Fibroblast of lung (primary cell): ENCODE measurements at regions not wholly inside any gene's neighbourhood (a gene's known extent, or its start where the extent isn't known, plus 50 kb on each side); places are given as distances from the start of the nearest gene placed in this dataset.

Experiments used
- DNase-seq, 2 donors: peaks; one replicate each; pipeline versions ENCODE4 v3.0.0 to v3.0.0-alpha.2; 2010; ENCODE audit warnings: low read depth in 2 of 2
- H2AFZ ChIP-seq: 2 replicates; pipeline ENCODE4 v1.5.1; 2012; ENCODE audit warnings: low read length, control low read depth, inconsistent platforms
- H3K27ac ChIP-seq: 2 replicates; pipeline ENCODE4 v1.5.1; 2011; ENCODE audit warnings: low read length, control low read depth; ENCODE audit not compliant: insufficient read depth
- H3K27me3 ChIP-seq: 2 replicates; pipeline ENCODE4 v1.5.1; 2011; ENCODE audit warnings: mild to moderate bottlenecking, low read length; ENCODE audit not compliant: control insufficient read depth, insufficient read depth
- H3K36me3 ChIP-seq: 2 replicates; pipeline ENCODE4 v1.5.1; 2011; ENCODE audit warnings: low read length; ENCODE audit not compliant: control insufficient read depth, insufficient read depth
- H3K4me1 ChIP-seq: 2 replicates; pipeline ENCODE4 v1.5.1; 2011; ENCODE audit warnings: low read length; ENCODE audit not compliant: control insufficient read depth, insufficient read depth; ENCODE audit errors: extremely low read depth
- H3K4me2 ChIP-seq: 2 replicates; pipeline ENCODE4 v1.5.1; 2011; ENCODE audit warnings: low read length, control low read depth; ENCODE audit not compliant: insufficient read depth; ENCODE audit errors: extremely low read depth
- H3K4me3 ChIP-seq, 4 experiments: fragments of 200-600 bp in 1 of 4; sonication (generic) in 1 of 4; replicated peaks in 1 of 4; 2 replicates each; pipeline ENCODE4 v1.5.1; 2011 to 2016; ENCODE audit warnings: low read length in 4 of 4, low read depth in 3 of 4, mild to moderate bottlenecking in 3 of 4, control low read depth in 2 of 4, inconsistent platforms in 1 of 4, mixed read lengths in 1 of 4; ENCODE audit not compliant: insufficient read depth in 1 of 4; ENCODE audit errors: control extremely low read depth in 1 of 4
- H3K79me2 ChIP-seq: 2 replicates; pipeline ENCODE4 v1.5.1; 2012; ENCODE audit warnings: mild to moderate bottlenecking, low read length, inconsistent platforms; ENCODE audit not compliant: control insufficient read depth, insufficient read depth
- H3K9ac ChIP-seq: 2 replicates; pipeline ENCODE4 v1.5.1; 2011; ENCODE audit warnings: mild to moderate bottlenecking, low read length, control low read depth; ENCODE audit not compliant: insufficient read depth
- H3K9me3 ChIP-seq: 2 replicates; pipeline ENCODE4 v1.5.1; 2012; ENCODE audit warnings: low read depth, low read length; ENCODE audit not compliant: control insufficient read depth, insufficient read depth
- H4K20me1 ChIP-seq: 2 replicates; pipeline ENCODE4 v1.5.1; 2011; ENCODE audit warnings: low read length; ENCODE audit not compliant: control insufficient read depth, insufficient read depth; ENCODE audit errors: extremely low read depth
- EZH2 ChIP-seq: IDR thresholded peaks from 2 replicates; pipeline ENCODE4 v1.5.1; 2012; ENCODE audit warnings: low read length, control low read depth, mild to moderate bottlenecking; ENCODE audit errors: missing control alignments
- TF ChIP-seq, protein P1 (sequence below), 2 donors: IDR thresholded peaks in 1 of 2; conservative IDR thresholded peaks in 1 of 2; 1 replicate in 1 of 2; 2 replicates in 1 of 2; pipeline ENCODE4 v1.5.1; 2011 to 2012; ENCODE audit warnings: low read length in 2 of 2, control low read depth in 1 of 2, inconsistent platforms in 1 of 2, low read depth in 1 of 2, mild to moderate bottlenecking in 1 of 2

- H2AFZ ChIP-seq = no peak overlapping the region
- TF ChIP-seq, protein P1, sequence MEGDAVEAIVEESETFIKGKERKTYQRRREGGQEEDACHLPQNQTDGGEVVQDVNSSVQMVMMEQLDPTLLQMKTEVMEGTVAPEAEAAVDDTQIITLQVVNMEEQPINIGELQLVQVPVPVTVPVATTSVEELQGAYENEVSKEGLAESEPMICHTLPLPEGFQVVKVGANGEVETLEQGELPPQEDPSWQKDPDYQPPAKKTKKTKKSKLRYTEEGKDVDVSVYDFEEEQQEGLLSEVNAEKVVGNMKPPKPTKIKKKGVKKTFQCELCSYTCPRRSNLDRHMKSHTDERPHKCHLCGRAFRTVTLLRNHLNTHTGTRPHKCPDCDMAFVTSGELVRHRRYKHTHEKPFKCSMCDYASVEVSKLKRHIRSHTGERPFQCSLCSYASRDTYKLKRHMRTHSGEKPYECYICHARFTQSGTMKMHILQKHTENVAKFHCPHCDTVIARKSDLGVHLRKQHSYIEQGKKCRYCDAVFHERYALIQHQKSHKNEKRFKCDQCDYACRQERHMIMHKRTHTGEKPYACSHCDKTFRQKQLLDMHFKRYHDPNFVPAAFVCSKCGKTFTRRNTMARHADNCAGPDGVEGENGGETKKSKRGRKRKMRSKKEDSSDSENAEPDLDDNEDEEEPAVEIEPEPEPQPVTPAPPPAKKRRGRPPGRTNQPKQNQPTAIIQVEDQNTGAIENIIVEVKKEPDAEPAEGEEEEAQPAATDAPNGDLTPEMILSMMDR (conservative IDR thresholded peaks at IDR 0.05 in 1 of 2, IDR thresholded peaks at IDR 0.05 in 1 of 2; ENCODE audit: low read depth in 1 of 2, low read length in 2 of 2) = no peak
- TF ChIP-seq EZH2 = no peak
- H4K20me1 ChIP-seq = no peaks in the 10 kb centered on the region
- no peak overlapping the region for H3K4me3 ChIP-seq
- no peaks in the 10 kb centered on the region for H3K9me3 ChIP-seq
- no peaks in the 10 kb centered on the region for H3K36me3 ChIP-seq
- no peaks in the 10 kb centered on the region for H3K79me2 ChIP-seq
- H3K4me2 ChIP-seq = no peak overlapping the region
- peaks cover 58% of the 10 kb centered on the region for H3K27me3 ChIP-seq
- no peak overlapping the region for H3K9ac ChIP-seq
- H3K4me1 ChIP-seq = no peaks in the 10 kb centered on the region
- DNase-seq = no peak
- H3K27ac ChIP-seq = no peak overlapping the region
Observed at GRCh38 chr5:176735383-176736265, 74.7 kb upstream of the UNC5A start.

DNA sequence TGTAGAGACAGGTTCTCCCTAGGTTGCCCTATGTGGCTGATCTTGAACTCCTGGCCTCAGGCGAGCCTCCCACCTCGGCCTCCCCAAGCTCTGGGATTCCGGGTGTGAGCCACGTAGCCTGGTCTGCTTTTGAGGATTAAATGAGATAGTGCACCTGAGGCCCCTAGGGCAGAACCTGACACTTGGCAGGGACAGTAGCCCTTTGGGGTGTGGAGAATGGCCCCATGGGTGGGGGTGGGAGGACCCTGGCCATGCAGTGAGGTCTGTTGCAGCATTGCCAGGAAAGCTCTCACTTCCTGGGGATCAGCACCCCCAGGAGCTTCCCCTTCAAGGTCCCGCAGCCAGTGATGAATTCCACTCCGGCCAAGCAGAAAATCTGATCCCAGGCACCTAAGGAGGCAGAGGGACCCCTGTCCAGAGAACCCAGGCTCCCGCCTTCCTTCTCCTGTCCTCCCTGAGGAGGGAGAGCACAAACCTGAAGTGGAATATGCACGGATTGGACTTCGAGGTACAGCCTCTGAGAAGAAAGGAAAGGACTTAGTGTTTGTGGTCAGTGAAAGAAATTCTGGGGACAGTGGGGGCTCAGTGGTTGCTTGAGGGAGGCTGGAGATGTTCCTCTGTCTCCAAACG, 73.9 kb upstream of the UNC5A start:
- Histone ChIP-seq H4K20me1 (no peaks in the 10 kb centered on the region), H3K27me3 (peaks cover 59% of the 10 kb centered on the region), H3K4me1 (no peaks in the 10 kb centered on the region), H3K79me2 (no peaks in the 10 kb centered on the region), H3K36me3 (no peaks in the 10 kb centered on the region), H3K4me3 (no peak overlapping the region), H3K9me3 (no peaks in the 10 kb centered on the region), H3K27ac (no peak overlapping the region), H2AFZ (no peak overlapping the region), H3K4me2 (no peak overlapping the region), H3K9ac (no peak overlapping the region)
- DNase-seq = no peak
- TF ChIP-seq EZH2 = no peak
- TF ChIP-seq, protein P1 (conservative IDR thresholded peaks at IDR 0.05 in 1 of 2, IDR thresholded peaks at IDR 0.05 in 1 of 2; ENCODE audit: low read depth in 1 of 2, low read length in 2 of 2) = no peak

DNA sequence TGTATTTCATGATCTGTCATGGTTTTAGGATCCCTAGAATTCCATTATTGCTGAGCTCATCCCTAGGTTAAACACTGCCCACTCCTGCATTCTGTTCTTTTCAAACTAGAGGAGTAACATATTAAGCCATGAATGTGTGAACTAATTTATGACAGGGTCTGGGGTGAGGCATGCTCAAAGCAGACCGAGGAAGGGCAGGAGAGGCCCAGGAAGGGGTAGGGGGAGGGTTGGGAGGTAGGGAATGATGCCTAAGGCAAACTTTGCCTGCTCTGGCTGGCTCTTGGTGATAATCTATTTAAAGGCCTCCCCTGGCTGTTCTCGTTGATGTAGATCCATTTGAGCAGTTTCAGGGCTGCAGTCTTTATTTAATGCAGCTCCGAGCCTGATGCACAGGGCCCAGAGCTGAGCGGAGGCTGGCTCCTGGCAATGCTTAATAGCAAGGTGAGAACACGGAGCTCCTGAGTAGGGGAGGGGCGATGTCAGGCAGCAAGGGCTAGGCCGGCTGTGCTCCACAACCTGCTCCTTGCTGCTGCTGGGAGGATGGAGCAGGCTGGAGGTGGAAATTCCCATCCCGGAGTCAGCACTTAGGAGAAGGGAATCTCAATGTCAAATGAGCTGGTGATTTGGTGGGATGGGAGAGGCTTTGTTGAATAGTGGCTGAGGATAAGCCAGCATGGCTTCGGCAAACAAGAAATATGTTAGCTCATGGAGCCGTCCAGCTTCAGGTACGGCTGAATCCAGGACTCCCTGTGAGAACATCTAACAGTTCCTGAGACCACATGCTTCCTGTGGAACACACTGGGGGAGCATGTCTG, 73.2 kb upstream of the UNC5A start:
- H3K9ac ChIP-seq = no peak overlapping the region
- DNase-seq = no peak
- no peaks in the 10 kb centered on the region for H4K20me1 ChIP-seq
- H3K36me3 ChIP-seq = no peaks in the 10 kb centered on the region
- no peak overlapping the region for H3K4me2 ChIP-seq
- peaks cover 58% of the 10 kb centered on the region for H3K27me3 ChIP-seq
- no peaks in the 10 kb centered on the region for H3K9me3 ChIP-seq
- H3K4me1 ChIP-seq = no peaks in the 10 kb centered on the region
- no peak overlapping the region for H3K27ac ChIP-seq
- H3K4me3 ChIP-seq = no peak overlapping the region
- TF ChIP-seq, protein P1 (conservative IDR thresholded peaks at IDR 0.05 in 1 of 2, IDR thresholded peaks at IDR 0.05 in 1 of 2; ENCODE audit: low read depth in 1 of 2, low read length in 2 of 2) = no peak
- TF ChIP-seq EZH2 = no peak
- no peaks in the 10 kb centered on the region for H3K79me2 ChIP-seq
- no peak overlapping the region for H2AFZ ChIP-seq
